ENCODE measurements at regions not wholly inside any gene's neighbourhood (a gene's known extent, or its start where the extent isn't known, plus 50 kb on each side); places are given as distances from the start of the nearest gene placed in this dataset.

DNA sequence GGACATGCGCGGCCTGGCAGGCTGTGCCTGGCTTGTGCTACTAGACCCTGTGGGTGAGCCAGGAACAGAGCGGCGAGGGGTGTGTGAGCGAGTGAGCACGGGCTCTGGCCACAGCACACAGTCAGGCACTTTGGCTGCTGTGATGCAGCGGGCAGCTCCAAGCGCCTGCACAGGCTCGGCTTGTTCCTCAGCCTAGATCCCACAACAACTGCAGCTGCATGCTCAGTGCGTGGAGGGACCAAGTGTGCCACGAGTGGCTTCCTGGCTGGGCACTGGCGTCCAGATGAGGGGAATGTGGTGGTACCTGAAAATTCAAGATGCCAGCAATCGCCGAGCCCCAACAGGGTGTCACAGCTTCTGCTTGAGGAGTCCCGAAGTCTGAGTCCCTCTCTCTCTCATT, 1056.6 kb downstream of the RAPGEF2 start:
- TF ChIP-seq, protein P1, sequence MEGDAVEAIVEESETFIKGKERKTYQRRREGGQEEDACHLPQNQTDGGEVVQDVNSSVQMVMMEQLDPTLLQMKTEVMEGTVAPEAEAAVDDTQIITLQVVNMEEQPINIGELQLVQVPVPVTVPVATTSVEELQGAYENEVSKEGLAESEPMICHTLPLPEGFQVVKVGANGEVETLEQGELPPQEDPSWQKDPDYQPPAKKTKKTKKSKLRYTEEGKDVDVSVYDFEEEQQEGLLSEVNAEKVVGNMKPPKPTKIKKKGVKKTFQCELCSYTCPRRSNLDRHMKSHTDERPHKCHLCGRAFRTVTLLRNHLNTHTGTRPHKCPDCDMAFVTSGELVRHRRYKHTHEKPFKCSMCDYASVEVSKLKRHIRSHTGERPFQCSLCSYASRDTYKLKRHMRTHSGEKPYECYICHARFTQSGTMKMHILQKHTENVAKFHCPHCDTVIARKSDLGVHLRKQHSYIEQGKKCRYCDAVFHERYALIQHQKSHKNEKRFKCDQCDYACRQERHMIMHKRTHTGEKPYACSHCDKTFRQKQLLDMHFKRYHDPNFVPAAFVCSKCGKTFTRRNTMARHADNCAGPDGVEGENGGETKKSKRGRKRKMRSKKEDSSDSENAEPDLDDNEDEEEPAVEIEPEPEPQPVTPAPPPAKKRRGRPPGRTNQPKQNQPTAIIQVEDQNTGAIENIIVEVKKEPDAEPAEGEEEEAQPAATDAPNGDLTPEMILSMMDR (conservative IDR thresholded peaks at IDR 0.05 in 1 of 2, IDR thresholded peaks at IDR 0.05 in 1 of 2; ENCODE audit: low read depth in 1 of 2, low read length in 2 of 2): no peak
- TF ChIP-seq EZH2 (IDR thresholded peaks at IDR 0.05; ENCODE audit: low read length, missing control alignments): no peak

Data from fibroblast of lung (primary cell).